ENCODE measurements at regions not wholly inside any gene's neighbourhood (a gene's known extent, or its start where the extent isn't known, plus 50 kb on each side); places are given as distances from the start of the nearest gene placed in this dataset.

- TF ChIP-seq TEAD4 (IDR thresholded peaks at IDR 0.05), result no peak
- no peak for TF ChIP-seq CREB1 (IDR thresholded peaks at IDR 0.05; ENCODE audit: low read depth)
- no peak for TF ChIP-seq EP300 (IDR thresholded peaks at IDR 0.05; ENCODE audit: borderline replicate concordance)
- no peak for TF ChIP-seq MAX (IDR thresholded peaks at IDR 0.05)
- no peak for TF ChIP-seq EGR1 (IDR thresholded peaks at IDR 0.05)
- no peak for TF ChIP-seq ZBTB7A (IDR thresholded peaks at IDR 0.05; ENCODE audit: low read depth)
- no peak for TF ChIP-seq FOXM1 (IDR thresholded peaks at IDR 0.05; ENCODE audit: borderline replicate concordance, low read depth)
- TF ChIP-seq CEBPB (IDR thresholded peaks at IDR 0.05), result no peak
- no peak for TF ChIP-seq RAD21 (IDR thresholded peaks at IDR 0.05; ENCODE audit: low read depth)
Observed at GRCh38 chr1:222975472-222976122, 160.8 kb downstream of the DISP1 start.
